ENCODE measurements at regions not wholly inside any gene's neighbourhood (a gene's known extent, or its start where the extent isn't known, plus 50 kb on each side); places are given as distances from the start of the nearest gene placed in this dataset.
"Not testable (repeated sequence)": the region's sequence is repeated elsewhere in the genome, so short reads cannot be mapped to it uniquely, and the experiment has no call there.

DNA sequence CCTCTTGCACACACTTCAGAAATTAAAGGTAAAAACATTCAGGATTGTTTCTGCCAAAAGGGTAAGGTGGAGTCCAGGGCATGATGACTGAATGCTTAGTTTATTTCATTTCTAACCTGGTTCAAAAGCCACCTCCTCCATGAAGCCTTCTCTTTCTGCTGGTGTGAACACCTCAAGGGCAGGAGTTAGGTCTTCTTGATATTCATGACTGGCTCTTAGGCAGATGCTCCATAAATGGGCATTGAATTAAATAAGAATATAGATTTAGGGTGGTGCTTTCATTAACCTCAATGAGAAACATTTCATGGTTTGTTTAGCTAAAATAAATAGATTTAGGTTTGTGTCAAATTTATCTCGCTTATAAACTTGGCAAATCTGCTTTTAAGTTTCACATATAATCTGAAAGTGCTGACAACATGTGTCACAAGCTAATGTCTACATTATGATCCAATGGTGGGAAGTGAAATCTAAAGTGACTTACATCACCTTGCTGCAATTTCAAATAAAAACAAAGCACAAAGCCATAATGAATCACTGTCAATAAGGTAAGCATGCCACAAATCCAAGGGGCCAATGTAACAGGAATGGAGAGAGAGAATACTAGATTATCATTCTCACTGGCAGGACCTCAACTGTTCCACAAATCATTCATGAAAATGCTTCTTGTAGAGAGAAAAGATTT is 72.7 kb upstream of the GRIP1 start:
- in situ Hi-C loops (cut with MboI; ENCODE audit: low pct_unique_long_range_greater_than_20kb, low sequenced_read_pairs, unreplicated experiment) = no loop called here
- no peak for DNase-seq (ENCODE audit: low spot score)
- no peak for TF ChIP-seq CTCF (IDR thresholded peaks at IDR 0.05; ENCODE audit: extremely low read depth, insufficient read depth, missing control alignments)

DNA sequence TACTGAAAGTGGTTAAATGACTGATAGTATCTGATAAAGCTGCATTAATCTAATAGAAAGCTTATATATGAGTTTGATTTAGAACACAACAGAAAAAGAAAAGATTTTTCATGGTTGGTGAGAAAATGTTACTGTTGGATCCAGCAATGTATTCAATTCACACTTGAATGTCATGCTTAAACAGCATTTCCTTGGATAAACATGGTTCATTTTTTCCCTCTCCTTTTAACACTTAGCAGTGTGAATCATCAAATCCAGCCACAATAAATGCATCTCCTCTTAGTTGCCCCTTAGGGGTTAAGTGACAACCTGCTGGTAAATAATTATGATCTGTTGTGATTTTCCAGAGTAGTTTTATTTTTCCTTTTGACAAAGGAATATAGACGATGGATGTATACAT is 74.9 kb upstream of the GRIP1 start:
- in situ Hi-C loops (cut with MboI; ENCODE audit: low pct_unique_long_range_greater_than_20kb, low sequenced_read_pairs, unreplicated experiment) = no loop called here
- TF ChIP-seq CTCF (IDR thresholded peaks at IDR 0.05; ENCODE audit: extremely low read depth, insufficient read depth, missing control alignments) = no peak
- DNase-seq (ENCODE audit: low spot score) = no peak

DNA sequence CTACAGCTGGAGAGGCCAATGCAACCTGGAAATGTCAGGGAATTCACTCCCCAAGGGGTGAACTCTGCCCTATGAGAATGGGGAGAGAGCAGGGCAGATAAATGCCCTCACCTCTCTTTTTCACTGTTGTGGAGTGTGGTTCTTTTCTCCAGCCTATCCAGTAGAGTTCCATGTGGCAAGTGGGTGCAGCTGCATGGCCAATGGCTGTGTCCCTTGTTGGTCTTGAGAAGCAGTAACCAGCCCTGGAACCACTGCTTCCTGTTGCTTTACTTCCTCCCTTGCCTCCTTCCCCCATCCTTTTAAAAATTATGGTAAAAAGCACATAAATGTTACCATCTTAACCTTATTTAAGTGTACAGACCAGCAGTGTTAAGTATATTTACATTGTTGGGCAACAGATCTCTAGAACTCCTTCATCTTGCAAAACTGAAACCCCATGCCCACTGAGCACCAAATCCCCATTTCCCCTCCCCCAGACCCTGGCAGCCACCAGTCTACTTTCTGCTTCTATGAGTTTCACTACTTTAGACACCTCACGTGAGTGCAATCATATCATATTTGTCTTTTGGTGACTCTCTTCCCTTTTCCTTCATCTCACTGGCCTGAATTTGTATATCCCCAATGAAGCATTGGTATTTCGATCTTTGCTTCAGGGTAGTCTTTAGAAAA is 77.0 kb upstream of the GRIP1 start:
- TF ChIP-seq CTCF (IDR thresholded peaks at IDR 0.05; ENCODE audit: extremely low read depth, insufficient read depth, missing control alignments) = no peak
- in situ Hi-C loops (cut with MboI; ENCODE audit: low pct_unique_long_range_greater_than_20kb, low sequenced_read_pairs, unreplicated experiment) = no loop called here
- no peak for DNase-seq (ENCODE audit: low spot score)

DNA sequence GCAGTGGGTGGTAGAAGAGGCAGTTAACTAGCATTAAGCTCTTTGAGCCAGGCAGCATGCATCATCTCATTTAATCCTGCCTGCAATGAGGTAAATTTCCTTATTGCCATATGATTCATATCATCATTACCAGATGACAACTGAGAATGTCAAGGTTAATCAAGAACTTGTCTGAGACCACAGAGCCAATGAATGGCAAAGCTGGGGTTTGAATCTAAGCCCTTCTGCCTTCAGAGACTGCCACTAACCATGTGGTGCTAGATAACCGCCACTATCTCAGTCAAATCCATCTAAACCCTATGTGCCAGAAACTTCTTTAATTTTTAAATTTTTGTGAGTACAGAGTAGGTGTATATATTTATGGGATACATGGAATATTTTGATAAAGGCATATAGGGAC is 77.8 kb upstream of the GRIP1 start:
- no peak for DNase-seq (ENCODE audit: low spot score)
- in situ Hi-C loops (cut with MboI; ENCODE audit: low pct_unique_long_range_greater_than_20kb, low sequenced_read_pairs, unreplicated experiment) = no loop called here
- no peak for TF ChIP-seq CTCF (IDR thresholded peaks at IDR 0.05; ENCODE audit: extremely low read depth, insufficient read depth, missing control alignments)

DNA sequence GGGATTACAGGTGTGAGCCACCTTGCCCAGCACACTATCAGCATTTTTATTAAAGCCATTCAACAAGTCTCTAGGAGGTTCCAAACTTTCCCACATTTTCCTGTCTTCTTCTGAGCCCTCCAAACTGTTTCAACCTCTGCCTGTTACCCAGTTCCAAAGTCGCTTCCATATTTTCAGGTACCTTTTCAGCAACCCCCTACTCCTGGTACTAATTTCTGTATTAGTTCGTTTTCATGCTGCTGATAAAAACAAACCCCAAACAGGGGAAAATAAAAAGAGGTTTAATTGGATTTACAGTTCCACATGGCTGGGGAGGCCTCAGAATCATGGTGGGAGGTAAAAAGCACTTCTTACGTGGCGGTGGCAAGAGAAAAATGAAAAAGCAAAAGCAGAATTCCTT is 81.2 kb upstream of the GRIP1 start:
- in situ Hi-C loops (cut with MboI; ENCODE audit: low pct_unique_long_range_greater_than_20kb, low sequenced_read_pairs, unreplicated experiment) = not testable (repeated sequence)

DNA sequence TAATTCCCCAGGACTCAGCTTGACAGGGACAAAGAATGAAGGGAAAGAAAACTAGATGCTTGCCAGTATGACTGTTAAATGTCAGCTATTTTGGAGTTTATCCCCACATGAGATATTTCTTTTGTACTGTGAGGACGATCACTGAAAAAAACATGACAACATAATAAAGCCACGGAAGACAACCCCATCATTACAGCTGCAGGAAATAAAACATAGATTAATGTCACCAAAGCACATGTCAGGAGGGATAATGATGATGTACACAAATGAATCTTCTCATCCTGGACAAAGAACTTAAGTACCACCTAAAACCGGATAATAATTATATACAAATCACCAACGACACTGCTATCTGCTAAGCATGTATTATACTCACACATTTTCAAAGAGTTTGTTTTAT is 84.6 kb upstream of the GRIP1 start:
- TF ChIP-seq CTCF (IDR thresholded peaks at IDR 0.05; ENCODE audit: extremely low read depth, insufficient read depth, missing control alignments) = no peak
- DNase-seq (ENCODE audit: low spot score) = no peak
- in situ Hi-C loops (cut with MboI; ENCODE audit: low pct_unique_long_range_greater_than_20kb, low sequenced_read_pairs, unreplicated experiment) = no loop called here

More for the DNA sequence above, 81.2 kb upstream of the GRIP1 start:
- DNase-seq (ENCODE audit: low spot score) = not testable (repeated sequence)

DNA sequence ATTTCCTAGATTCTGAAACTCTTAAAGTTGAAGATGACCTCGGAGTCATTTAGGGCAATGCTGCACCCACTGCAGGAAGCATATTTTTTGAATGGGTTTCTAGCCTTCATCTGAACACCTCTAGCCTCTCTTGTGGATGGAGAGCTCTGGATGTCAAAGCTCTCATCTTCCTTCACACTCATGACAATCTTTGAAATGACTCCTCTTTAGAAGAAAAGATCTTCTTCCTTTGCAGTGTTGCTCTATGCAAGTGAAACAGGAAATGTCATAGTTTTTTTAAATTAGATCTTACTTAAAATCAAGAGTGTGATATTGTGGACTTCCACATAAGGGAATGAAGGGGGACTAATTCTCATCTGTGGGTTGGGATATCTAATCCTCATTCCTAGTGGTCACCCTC is 86.3 kb upstream of the GRIP1 start:
- in situ Hi-C loops (cut with MboI; ENCODE audit: low pct_unique_long_range_greater_than_20kb, low sequenced_read_pairs, unreplicated experiment) = no loop called here
- no peak for DNase-seq (ENCODE audit: low spot score)
- no peak for TF ChIP-seq CTCF (IDR thresholded peaks at IDR 0.05; ENCODE audit: extremely low read depth, insufficient read depth, missing control alignments)
